Neural crest cell (in vitro differentiated cells): ENCODE measurements at regions not wholly inside any gene's neighbourhood (a gene's known extent, or its start where the extent isn't known, plus 50 kb on each side); places are given as distances from the start of the nearest gene placed in this dataset.
"Not testable (repeated sequence)": the region's sequence is repeated elsewhere in the genome, so short reads cannot be mapped to it uniquely, and the experiment has no call there.

ENCODE experiments used
- DNase-seq: peaks from one replicate; pipeline ENCODE4 v3.0.0; 2021; ENCODE audit warnings: low read depth, mixed read lengths, low spot score
- H3K27ac Mint-ChIP-seq: one replicate; pipeline ENCODE4 v1.8.0; 2021; ENCODE audit warnings: mild to moderate bottlenecking, mixed read lengths; ENCODE audit not compliant: unreplicated experiment
- H3K27me3 Mint-ChIP-seq: 2 replicates; pipeline ENCODE4 v1.8.0; 2021; ENCODE audit warnings: low read depth, mild to moderate bottlenecking, mixed read lengths
- H3K36me3 Mint-ChIP-seq: 2 replicates; pipeline ENCODE4 v1.8.0; 2021; ENCODE audit warnings: low read depth, mild to moderate bottlenecking, mixed read lengths
- H3K4me1 Mint-ChIP-seq: 2 replicates; pipeline ENCODE4 v1.8.0; 2021; ENCODE audit warnings: mixed read lengths
- H3K4me3 Mint-ChIP-seq: one replicate; pipeline ENCODE4 v1.8.0; 2021; ENCODE audit warnings: mild to moderate bottlenecking, mixed read lengths
- H3K9me3 Mint-ChIP-seq: 2 replicates; pipeline ENCODE4 v1.8.0; 2021; ENCODE audit warnings: mixed read lengths
- TF ChIP-seq, protein P1 (sequence below): fragments of 200-600 bp; sonication (generic); conservative IDR thresholded peaks from 2 replicates; pipeline ENCODE4 v1.5.0; 2021; ENCODE audit warnings: antibody characterized with exemption, mild to moderate bottlenecking

DNA sequence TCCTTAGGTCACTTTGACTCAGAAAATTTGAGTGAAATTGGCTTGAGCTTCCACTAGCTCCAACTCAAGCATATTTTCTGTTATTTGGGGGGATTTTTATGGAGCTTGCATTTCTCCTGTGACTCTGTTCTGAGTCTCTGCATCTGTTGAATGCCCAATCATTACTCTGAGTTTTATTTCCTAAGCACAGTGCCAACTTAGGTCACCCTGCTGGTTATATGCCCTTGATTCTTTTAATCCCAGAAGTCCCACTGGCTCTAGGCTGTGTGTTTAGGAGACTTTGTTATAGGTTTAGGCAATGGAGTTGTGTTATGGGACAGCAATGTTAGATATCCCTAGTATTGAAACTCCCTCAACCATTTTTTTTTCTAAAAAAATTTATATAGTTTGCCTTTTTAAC is 198.2 kb upstream of the DTNA start:
- peaks cover 7% of the 10 kb centered on the region for H3K9me3 Mint-ChIP-seq
- H3K36me3 Mint-ChIP-seq: no peaks in the 10 kb centered on the region
- DNase-seq: no peak
- no peak overlapping the region for H3K4me3 Mint-ChIP-seq
- peaks cover 2% of the 10 kb centered on the region for H3K27me3 Mint-ChIP-seq
- TF ChIP-seq, protein P1, sequence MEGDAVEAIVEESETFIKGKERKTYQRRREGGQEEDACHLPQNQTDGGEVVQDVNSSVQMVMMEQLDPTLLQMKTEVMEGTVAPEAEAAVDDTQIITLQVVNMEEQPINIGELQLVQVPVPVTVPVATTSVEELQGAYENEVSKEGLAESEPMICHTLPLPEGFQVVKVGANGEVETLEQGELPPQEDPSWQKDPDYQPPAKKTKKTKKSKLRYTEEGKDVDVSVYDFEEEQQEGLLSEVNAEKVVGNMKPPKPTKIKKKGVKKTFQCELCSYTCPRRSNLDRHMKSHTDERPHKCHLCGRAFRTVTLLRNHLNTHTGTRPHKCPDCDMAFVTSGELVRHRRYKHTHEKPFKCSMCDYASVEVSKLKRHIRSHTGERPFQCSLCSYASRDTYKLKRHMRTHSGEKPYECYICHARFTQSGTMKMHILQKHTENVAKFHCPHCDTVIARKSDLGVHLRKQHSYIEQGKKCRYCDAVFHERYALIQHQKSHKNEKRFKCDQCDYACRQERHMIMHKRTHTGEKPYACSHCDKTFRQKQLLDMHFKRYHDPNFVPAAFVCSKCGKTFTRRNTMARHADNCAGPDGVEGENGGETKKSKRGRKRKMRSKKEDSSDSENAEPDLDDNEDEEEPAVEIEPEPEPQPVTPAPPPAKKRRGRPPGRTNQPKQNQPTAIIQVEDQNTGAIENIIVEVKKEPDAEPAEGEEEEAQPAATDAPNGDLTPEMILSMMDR: no peak
- H3K27ac Mint-ChIP-seq: no peak overlapping the region
- no peaks in the 10 kb centered on the region for H3K4me1 Mint-ChIP-seq

DNA sequence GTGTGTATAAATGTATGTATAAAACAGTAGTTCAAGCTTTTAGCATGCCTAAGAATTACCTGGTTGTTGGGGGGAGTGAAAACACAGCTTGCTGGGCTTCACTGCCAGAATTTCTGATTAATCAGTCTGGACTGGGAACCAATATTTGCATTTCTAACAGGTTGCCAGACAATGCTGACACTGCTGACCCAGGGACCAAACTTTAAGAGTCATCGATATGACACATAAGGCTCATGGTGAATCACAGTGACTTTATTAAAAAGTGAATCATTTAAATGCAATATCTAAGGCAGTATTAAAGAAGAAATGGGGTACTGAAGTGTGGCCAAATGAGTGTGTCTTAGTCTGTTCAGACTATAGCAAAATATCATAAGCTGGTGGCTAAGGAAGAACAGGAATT is 195.9 kb upstream of the DTNA start:
- TF ChIP-seq, protein P1: no peak
- no peak overlapping the region for H3K4me3 Mint-ChIP-seq
- DNase-seq: no peak

DNA sequence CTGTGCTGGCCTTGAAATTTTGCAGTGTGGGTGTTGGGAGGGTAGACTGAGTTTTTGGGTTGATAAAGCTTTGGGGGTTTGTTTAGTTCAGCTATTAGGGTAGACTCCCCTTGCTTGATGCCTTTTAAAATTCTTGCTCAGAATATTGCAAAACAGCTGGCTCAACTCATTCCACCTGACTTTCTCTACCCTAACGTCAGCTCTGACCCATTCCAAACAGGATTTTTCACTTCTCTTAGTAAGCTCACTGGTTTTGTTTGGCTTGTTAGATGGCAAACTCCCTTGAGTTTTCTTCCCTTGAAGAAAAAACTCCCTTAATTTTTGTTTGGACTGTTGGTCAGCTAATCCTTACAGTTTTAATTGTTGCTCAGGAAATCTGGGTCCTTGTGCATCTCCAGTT is 195.1 kb upstream of the DTNA start:
- H3K4me3 Mint-ChIP-seq: no peak overlapping the region
- no peak for DNase-seq
- H3K9me3 Mint-ChIP-seq: peaks cover 7% of the 10 kb centered on the region
- no peaks in the 10 kb centered on the region for H3K36me3 Mint-ChIP-seq
- H3K4me1 Mint-ChIP-seq: no peaks in the 10 kb centered on the region
- no peak overlapping the region for H3K27ac Mint-ChIP-seq
- peaks cover 2% of the 10 kb centered on the region for H3K27me3 Mint-ChIP-seq
- TF ChIP-seq, protein P1: no peak

More for the DNA sequence above, 195.9 kb upstream of the DTNA start:
- Mint-ChIP-seq H3K27ac (no peak overlapping the region), H3K27me3 (peaks cover 2% of the 10 kb centered on the region), H3K9me3 (peaks cover 7% of the 10 kb centered on the region), H3K4me1 (no peaks in the 10 kb centered on the region), H3K36me3 (no peaks in the 10 kb centered on the region)

DNA sequence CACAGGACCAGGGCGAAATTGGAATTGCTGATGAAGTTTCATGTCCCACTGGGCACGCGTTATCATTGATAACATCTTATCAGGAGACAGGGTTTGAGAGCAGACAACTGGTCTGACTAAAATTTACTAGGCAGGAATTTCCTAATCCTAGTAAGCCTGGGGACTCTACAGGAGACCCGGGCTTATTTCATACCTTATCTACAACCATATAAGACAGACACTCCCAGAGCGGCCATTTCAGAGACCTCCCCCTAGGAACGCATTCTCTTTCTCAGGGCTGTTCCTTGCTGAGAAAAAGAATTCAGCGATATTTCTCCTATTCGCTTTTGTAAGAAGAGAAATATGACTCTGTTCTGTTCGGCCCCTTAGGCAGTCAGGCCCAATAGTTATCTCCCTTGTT is 193.7 kb upstream of the DTNA start:
- not testable (repeated sequence) for H3K9me3 Mint-ChIP-seq, H3K27ac Mint-ChIP-seq, H3K4me1 Mint-ChIP-seq, DNase-seq, H3K4me3 Mint-ChIP-seq, H3K36me3 Mint-ChIP-seq, H3K27me3 Mint-ChIP-seq

DNA sequence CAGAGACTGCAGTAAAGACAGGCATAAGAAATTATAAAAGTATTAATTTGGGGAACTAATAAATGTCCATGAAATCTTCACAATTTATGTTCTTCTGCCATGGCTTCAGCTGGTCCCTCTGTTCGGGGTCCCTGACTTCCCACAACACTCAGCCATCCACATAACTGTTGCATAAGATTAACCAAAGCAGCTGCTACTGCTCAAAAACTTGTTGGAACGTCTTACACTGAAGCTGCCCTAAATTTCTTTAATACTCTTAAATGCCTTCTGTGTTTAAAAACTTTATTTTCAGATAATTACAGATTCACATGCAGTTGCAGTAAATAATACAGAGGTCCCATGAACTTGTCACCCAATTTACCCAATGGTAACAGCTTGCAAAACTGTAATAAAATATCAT is 193.1 kb upstream of the DTNA start:
- H3K4me1 Mint-ChIP-seq, DNase-seq, H3K4me3 Mint-ChIP-seq, H3K27me3 Mint-ChIP-seq, H3K36me3 Mint-ChIP-seq, H3K9me3 Mint-ChIP-seq, H3K27ac Mint-ChIP-seq: not testable (repeated sequence)

DNA sequence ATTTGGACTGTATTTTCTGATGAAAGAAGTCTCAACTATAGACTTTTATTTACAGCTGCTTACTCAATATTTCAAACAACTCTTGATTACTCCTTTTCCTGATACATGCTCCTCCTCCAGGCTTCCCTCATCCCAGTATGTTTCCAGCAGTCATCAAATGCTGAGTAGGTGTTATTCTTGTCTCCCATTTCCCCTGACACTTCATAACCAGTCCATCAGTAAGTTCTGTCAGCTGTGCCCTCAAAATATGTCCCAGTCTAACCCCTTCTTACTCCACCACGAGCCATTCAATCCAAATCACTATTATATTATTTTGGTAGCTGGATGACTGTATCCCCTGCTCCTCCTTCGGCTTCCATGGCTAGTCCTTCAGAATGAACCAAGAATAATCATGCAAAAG is 189.1 kb upstream of the DTNA start:
- Mint-ChIP-seq H3K27ac (no peak overlapping the region), H3K4me3 (no peak overlapping the region), H3K27me3 (no peaks in the 10 kb centered on the region), H3K36me3 (no peaks in the 10 kb centered on the region), H3K4me1 (peaks cover 5% of the 10 kb centered on the region), H3K9me3 (peaks cover 1% of the 10 kb centered on the region)
- DNase-seq: no peak
- TF ChIP-seq, protein P1: no peak

DNA sequence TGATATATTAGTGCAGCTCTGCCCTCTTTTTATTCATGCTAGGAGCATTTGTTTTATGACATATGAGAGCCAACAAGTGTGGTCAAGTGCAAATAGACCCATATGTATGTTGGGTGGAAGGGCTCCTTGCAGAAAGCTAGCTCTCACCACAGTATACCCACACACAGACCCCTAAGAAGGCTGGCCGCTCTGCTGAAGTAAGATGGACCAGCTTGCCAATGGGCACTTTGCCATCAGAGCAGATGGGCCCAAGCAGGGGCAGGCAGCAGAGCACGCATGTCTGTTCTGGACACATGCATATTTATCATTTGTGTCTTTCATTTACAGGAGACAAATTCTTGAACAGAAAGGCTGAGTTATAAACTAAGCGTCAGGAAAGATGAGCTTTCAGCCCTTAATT is 187.5 kb upstream of the DTNA start:
- Mint-ChIP-seq H3K9me3 (no peaks in the 10 kb centered on the region), H3K4me3 (no peak overlapping the region), H3K27ac (no peak overlapping the region), H3K27me3 (no peaks in the 10 kb centered on the region), H3K4me1 (peaks cover 5% of the 10 kb centered on the region), H3K36me3 (no peaks in the 10 kb centered on the region)
- TF ChIP-seq, protein P1: no peak
- no peak for DNase-seq
